H4 (cell line): ENCODE measurements at regions not wholly inside any gene's neighbourhood (a gene's known extent, or its start where the extent isn't known, plus 50 kb on each side); places are given as distances from the start of the nearest gene placed in this dataset.

Experiments
- DNase-seq: peaks from one replicate; pipeline ENCODE4 v3.0.0-alpha.2; 2015; ENCODE audit warnings: low spot score

GRCh38 chr2:139293992-139294548 lies 513.9 kb upstream of the NXPH2 start:
- peak; percentile 37 for DNase-seq

GRCh38 chr2:139281124-139281523 lies 500.9 kb upstream of the NXPH2 start:
- DNase-seq = no peak

- DNase-seq = no peak
These were observed 491.7 kb upstream of the NXPH2 start for GRCh38 chr2:139271879-139272278.

- no peak for DNase-seq
These were observed 491.0 kb upstream of the NXPH2 start for GRCh38 chr2:139271149-139271548.

- no peak for DNase-seq
These were observed 479.9 kb upstream of the NXPH2 start for GRCh38 chr2:139260052-139260430.

- no peak for DNase-seq
These were observed 479.3 kb upstream of the NXPH2 start for GRCh38 chr2:139259422-139260051.

GRCh38 chr2:139241286-139241685 lies 461.1 kb upstream of the NXPH2 start:
- DNase-seq = no peak

GRCh38 chr2:139237023-139237422 lies 456.8 kb upstream of the NXPH2 start:
- DNase-seq = no peak

- DNase-seq = no peak
These were observed 450.7 kb upstream of the NXPH2 start for GRCh38 chr2:139230881-139231280.

GRCh38 chr2:139228276-139228675 lies 448.1 kb upstream of the NXPH2 start:
- no peak for DNase-seq

- no peak for DNase-seq
These were observed 445.8 kb upstream of the NXPH2 start for GRCh38 chr2:139225961-139226360.

GRCh38 chr2:139218181-139218580 lies 438.0 kb upstream of the NXPH2 start:
- DNase-seq = no peak

GRCh38 chr2:139217641-139218040 lies 437.5 kb upstream of the NXPH2 start:
- no peak for DNase-seq

- DNase-seq = no peak
These were observed 436.2 kb upstream of the NXPH2 start for GRCh38 chr2:139216435-139216834.

- no peak for DNase-seq
These were observed 434.6 kb upstream of the NXPH2 start for GRCh38 chr2:139214801-139215200.

- DNase-seq = no peak
These were observed 429.4 kb upstream of the NXPH2 start for GRCh38 chr2:139209586-139209985.

- DNase-seq = no peak
These were observed 421.3 kb upstream of the NXPH2 start for GRCh38 chr2:139201516-139201915.

- DNase-seq = no peak
These were observed 416.6 kb upstream of the NXPH2 start for GRCh38 chr2:139196754-139197153.

GRCh38 chr2:139194546-139194945 lies 414.4 kb upstream of the NXPH2 start:
- no peak for DNase-seq

GRCh38 chr2:139177041-139177440 lies 396.9 kb upstream of the NXPH2 start:
- no peak for DNase-seq

- DNase-seq = no peak
These were observed 395.3 kb upstream of the NXPH2 start for GRCh38 chr2:139175510-139175909.

- no peak for DNase-seq
These were observed 390.2 kb upstream of the NXPH2 start for GRCh38 chr2:139170406-139170805.

- no peak for DNase-seq
These were observed 385.4 kb upstream of the NXPH2 start for GRCh38 chr2:139165601-139166000.

GRCh38 chr2:139165041-139165440 lies 384.9 kb upstream of the NXPH2 start:
- no peak for DNase-seq
